ENCODE measurements at regions not wholly inside any gene's neighbourhood (a gene's known extent, or its start where the extent isn't known, plus 50 kb on each side); places are given as distances from the start of the nearest gene placed in this dataset.

DNA sequence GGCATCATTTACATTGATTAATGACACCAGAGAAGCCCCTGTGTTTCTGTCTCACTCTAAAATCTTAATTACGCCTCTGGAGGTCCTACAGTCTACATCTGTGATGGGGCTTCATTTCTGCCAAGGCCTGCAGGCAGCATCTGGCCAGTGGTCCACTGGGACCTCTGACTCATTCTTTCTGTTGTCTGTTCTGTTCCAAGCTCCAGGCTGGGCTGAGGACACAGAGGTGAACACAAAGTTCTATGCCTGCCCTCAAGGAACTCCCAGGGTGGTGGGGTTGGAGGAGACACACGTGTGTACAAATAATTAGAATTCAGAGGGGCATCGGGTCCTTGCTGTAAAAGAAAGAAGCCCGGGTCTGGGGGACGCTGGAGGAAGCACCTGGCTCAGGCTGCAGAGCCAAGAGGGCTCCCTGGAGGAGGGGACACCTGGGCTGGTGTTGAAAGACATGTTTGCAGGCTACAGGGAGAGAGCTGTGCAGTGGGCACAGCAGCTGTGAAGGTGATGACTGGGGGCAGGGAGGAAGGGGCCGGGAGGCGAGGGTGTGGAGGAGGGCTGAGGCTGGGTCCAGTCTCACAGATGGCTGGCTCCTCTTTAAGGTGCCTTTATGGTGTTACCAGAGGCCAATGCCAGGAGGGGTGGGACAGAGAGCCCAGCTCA is 103.3 kb upstream of the PRR23E start:
- no peak overlapping the region for H3K4me3 ChIP-seq
- H3K27me3 ChIP-seq, result no peaks in the 10 kb centered on the region
- TF ChIP-seq EP300 (IDR thresholded peaks at IDR 0.05) (no peak), POLR2A (IDR thresholded peaks at IDR 0.05) (no peak)
- TF ChIP-seq, protein P1, sequence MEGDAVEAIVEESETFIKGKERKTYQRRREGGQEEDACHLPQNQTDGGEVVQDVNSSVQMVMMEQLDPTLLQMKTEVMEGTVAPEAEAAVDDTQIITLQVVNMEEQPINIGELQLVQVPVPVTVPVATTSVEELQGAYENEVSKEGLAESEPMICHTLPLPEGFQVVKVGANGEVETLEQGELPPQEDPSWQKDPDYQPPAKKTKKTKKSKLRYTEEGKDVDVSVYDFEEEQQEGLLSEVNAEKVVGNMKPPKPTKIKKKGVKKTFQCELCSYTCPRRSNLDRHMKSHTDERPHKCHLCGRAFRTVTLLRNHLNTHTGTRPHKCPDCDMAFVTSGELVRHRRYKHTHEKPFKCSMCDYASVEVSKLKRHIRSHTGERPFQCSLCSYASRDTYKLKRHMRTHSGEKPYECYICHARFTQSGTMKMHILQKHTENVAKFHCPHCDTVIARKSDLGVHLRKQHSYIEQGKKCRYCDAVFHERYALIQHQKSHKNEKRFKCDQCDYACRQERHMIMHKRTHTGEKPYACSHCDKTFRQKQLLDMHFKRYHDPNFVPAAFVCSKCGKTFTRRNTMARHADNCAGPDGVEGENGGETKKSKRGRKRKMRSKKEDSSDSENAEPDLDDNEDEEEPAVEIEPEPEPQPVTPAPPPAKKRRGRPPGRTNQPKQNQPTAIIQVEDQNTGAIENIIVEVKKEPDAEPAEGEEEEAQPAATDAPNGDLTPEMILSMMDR (IDR thresholded peaks at IDR 0.05), result no peak
- no peaks in the 10 kb centered on the region for H3K36me3 ChIP-seq
- no peak for DNase-seq
- intact Hi-C loops (cut with DNase I), result no loop called here
- H3K4me1 ChIP-seq (ENCODE audit: insufficient read depth), result no peaks in the 10 kb centered on the region
- no peaks in the 10 kb centered on the region for H3K9me3 ChIP-seq
- no peak overlapping the region for H3K27ac ChIP-seq
- 74 to 81% (median 75%) methylated on average over 7 of the region's 7 CpGs for WGBS, 3 donors

DNA sequence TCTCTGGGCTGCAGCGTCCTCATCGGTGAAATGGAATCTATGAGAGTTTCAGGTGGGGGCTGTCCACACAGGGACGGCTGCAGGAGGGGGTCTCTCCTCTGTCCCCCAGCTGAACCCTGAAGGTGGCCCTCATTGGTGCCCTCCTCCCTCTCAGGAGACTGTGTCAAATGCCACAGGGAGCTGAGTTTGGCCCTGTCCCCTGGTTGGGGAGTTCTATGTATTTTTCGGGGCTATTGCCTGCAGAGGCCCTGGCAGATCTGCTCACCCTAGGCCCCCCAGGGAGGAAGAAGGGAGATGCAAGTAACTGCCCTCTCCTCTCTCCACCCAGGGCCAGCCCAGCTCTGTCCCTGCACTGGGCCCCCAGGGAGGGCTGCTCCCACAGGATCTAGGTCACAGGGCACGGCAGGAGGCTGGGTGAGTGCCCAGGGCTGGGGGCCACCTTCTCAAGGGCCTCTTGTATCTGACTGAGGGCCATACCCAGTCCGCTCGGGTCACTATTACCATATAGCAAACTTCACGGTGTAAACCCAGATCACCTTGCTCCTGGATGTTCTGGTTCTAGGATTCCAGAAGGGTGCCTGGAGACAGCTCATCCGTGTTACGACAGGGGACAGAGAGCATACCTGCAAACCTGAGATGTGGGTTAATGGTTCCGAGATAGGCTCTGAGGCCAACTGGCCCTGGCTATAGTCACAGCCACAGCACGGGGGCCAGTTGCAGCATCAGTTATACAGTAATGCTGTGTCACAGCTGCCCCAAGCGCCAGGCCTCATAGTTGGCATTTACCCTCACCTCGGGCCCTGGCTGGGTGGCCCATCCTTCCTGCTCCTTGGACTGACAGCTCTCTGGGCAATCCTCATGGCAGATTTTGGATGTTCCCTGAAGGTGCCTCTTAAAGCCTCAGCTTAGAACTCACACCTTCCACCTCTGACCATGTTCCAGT is 102.4 kb upstream of the PRR23E start:
- no peaks in the 10 kb centered on the region for H3K27me3 ChIP-seq
- H3K36me3 ChIP-seq, result no peaks in the 10 kb centered on the region
- intact Hi-C loops (cut with DNase I), result no loop called here
- 77 to 87% (median 81%) methylated on average over 12 to 14 of the region's 14 CpGs for WGBS, 3 donors
- no peak for DNase-seq
- TF ChIP-seq EP300 (IDR thresholded peaks at IDR 0.05), result no peak
- TF ChIP-seq POLR2A (IDR thresholded peaks at IDR 0.05), result no peak
- TF ChIP-seq, protein P1 (IDR thresholded peaks at IDR 0.05), result no peak
- no peak overlapping the region for H3K27ac ChIP-seq
- no peaks in the 10 kb centered on the region for H3K9me3 ChIP-seq
- no peaks in the 10 kb centered on the region for H3K4me1 ChIP-seq (ENCODE audit: insufficient read depth)
- no peak overlapping the region for H3K4me3 ChIP-seq

DNA sequence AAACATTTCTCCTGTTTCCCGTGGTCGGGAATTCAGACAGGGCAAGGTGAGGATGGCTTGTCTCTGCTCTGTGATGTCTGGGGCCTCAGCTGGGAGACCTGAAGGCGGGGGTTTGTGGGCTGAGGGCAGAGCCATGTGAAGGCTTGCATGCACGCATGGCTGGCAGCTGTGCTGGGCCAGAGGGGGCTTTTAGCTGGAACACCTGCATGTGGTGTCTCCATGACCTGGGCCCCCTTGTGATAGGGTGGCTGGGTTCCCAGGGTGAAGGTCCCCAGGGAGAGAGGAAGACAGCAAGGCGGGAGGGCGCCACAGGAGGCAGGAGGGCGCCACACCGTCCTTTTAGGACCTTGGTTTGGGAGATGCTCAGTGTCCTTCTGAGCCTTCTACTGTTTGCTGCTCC is 101.6 kb upstream of the PRR23E start:
- no peak overlapping the region for H3K27ac ChIP-seq
- intact Hi-C loops (cut with DNase I), result no loop called here
- H3K9me3 ChIP-seq, result no peaks in the 10 kb centered on the region
- no peak for TF ChIP-seq POLR2A (IDR thresholded peaks at IDR 0.05)
- TF ChIP-seq EP300 (IDR thresholded peaks at IDR 0.05), result no peak
- TF ChIP-seq, protein P1 (IDR thresholded peaks at IDR 0.05), result no peak
- no peaks in the 10 kb centered on the region for H3K36me3 ChIP-seq
- H3K4me3 ChIP-seq, result no peak overlapping the region
- DNase-seq, result no peak
- no peaks in the 10 kb centered on the region for H3K27me3 ChIP-seq
- 81 to 86% (median 85%) methylated on average over 8 of the region's 8 CpGs for WGBS, 3 donors
- no peaks in the 10 kb centered on the region for H3K4me1 ChIP-seq (ENCODE audit: insufficient read depth)

DNA sequence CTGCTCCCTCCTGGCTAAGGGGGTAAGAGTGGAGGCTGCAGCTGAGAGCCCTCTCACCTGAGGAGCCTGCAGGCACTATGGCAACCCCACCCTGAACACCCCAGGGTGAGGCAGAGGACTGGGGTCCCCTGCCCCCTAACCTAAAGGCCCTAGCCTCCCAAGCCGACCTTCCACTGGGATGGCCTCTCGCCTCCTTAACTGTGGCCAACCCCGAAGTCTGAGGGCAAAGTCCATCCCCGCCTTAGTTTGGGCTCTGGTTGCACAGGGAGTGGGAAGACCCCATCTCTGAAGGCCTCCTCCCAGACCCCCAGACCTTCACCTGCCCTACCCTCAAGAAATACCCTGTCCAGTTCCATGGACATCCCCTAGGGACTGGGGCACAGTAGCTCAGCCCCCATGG is 100.6 kb upstream of the PRR23E start:
- no peaks in the 10 kb centered on the region for H3K36me3 ChIP-seq
- no peak for DNase-seq
- H3K27me3 ChIP-seq, result no peaks in the 10 kb centered on the region
- no peaks in the 10 kb centered on the region for H3K4me1 ChIP-seq (ENCODE audit: insufficient read depth)
- H3K9me3 ChIP-seq, result no peaks in the 10 kb centered on the region
- 82 to 96% (median 89%) methylated on average over 4 of the region's 4 CpGs for WGBS, 3 donors
- intact Hi-C loops (cut with DNase I), result no loop called here
- no peak overlapping the region for H3K27ac ChIP-seq
- TF ChIP-seq, protein P1 (IDR thresholded peaks at IDR 0.05), result no peak
- TF ChIP-seq POLR2A (IDR thresholded peaks at IDR 0.05) (no peak), EP300 (IDR thresholded peaks at IDR 0.05) (no peak)
- no peak overlapping the region for H3K4me3 ChIP-seq

Data from ovary (tissue), 7 donors.